ENCODE measurements at regions not wholly inside any gene's neighbourhood (a gene's known extent, or its start where the extent isn't known, plus 50 kb on each side); places are given as distances from the start of the nearest gene placed in this dataset.
"Not testable (repeated sequence)": the region's sequence is repeated elsewhere in the genome, so short reads cannot be mapped to it uniquely, and the experiment has no call there.

- H3K27me3 ChIP-seq (ENCODE audit: control insufficient read depth, insufficient read depth, low read length); DNase-seq; H3K4me3 ChIP-seq (ENCODE audit: low read length); H3K36me3 ChIP-seq (ENCODE audit: control insufficient read depth, insufficient read depth, low read length); H3K9me3 ChIP-seq (ENCODE audit: control insufficient read depth, low read depth, low read length); H3K27ac ChIP-seq (ENCODE audit: low read length); H3K4me1 ChIP-seq (ENCODE audit: control insufficient read depth, insufficient read depth, low read length): not testable (repeated sequence)
- no CpG with 5 or more reads among the region's 1 CpG for WGBS (ENCODE audit: insufficient coverage, low lambda C conversion rate)
Measured at GRCh38 chr19:23984911-23985310, 70.2 kb downstream of the ZNF726 start.

GRCh38 chr19:23986623-23987022, 71.9 kb downstream of the ZNF726 start:
- no peak overlapping the region for H3K27ac ChIP-seq (ENCODE audit: low read length)
- H3K4me1 ChIP-seq (ENCODE audit: control insufficient read depth, insufficient read depth, low read length) = no peaks in the 10 kb centered on the region
- H3K9me3 ChIP-seq (ENCODE audit: control insufficient read depth, low read depth, low read length) = no peaks in the 10 kb centered on the region
- WGBS (ENCODE audit: insufficient coverage, low lambda C conversion rate) = no CpG with 5 or more reads among the region's 1 CpG
- H3K4me3 ChIP-seq (ENCODE audit: low read length) = no peak overlapping the region
- no peak for DNase-seq
- no peaks in the 10 kb centered on the region for H3K27me3 ChIP-seq (ENCODE audit: control insufficient read depth, insufficient read depth, low read length)
- no peaks in the 10 kb centered on the region for H3K36me3 ChIP-seq (ENCODE audit: control insufficient read depth, insufficient read depth, low read length)

DNA sequence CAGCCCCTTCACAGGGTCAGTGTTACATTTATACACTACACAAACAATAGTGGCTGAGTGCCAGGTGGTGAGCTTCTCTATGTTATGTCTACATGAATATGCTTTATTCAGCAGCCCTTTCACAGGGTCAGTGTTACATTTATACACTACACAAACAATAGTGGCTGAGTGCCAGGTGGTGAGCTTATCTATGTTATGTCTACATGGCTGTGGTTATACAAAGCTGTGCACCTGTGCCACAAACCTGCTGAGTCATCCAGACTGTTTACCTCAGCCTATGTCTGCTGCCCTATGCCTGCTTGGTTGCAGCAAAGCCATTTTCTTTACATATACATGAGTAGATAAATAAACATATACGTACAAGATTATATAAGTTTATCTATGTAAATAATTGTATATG, 76.5 kb downstream of the ZNF726 start:
- Histone ChIP-seq H3K4me3 (ENCODE audit: low read length) (no peak overlapping the region), H3K27me3 (ENCODE audit: control insufficient read depth, insufficient read depth, low read length) (no peaks in the 10 kb centered on the region), H3K4me1 (ENCODE audit: control insufficient read depth, insufficient read depth, low read length) (no peaks in the 10 kb centered on the region), H3K36me3 (ENCODE audit: control insufficient read depth, insufficient read depth, low read length) (no peaks in the 10 kb centered on the region), H3K27ac (ENCODE audit: low read length) (no peak overlapping the region), H3K9me3 (ENCODE audit: control insufficient read depth, low read depth, low read length) (no peaks in the 10 kb centered on the region)
- DNase-seq = peak; percentile 3 to 12
- 60% methylated on average over 1 of the region's 1 CpG for WGBS (ENCODE audit: insufficient coverage, low lambda C conversion rate)

- DNase-seq = no peak
- no peaks in the 10 kb centered on the region for H3K9me3 ChIP-seq (ENCODE audit: control insufficient read depth, low read depth, low read length)
- no peaks in the 10 kb centered on the region for H3K36me3 ChIP-seq (ENCODE audit: control insufficient read depth, insufficient read depth, low read length)
- H3K27me3 ChIP-seq (ENCODE audit: control insufficient read depth, insufficient read depth, low read length) = no peaks in the 10 kb centered on the region
- 55% methylated on average over 2 of the region's 3 CpGs for WGBS (ENCODE audit: insufficient coverage, low lambda C conversion rate)
- no peaks in the 10 kb centered on the region for H3K4me1 ChIP-seq (ENCODE audit: control insufficient read depth, insufficient read depth, low read length)
- H3K27ac ChIP-seq (ENCODE audit: low read length) = no peak overlapping the region
- no peak overlapping the region for H3K4me3 ChIP-seq (ENCODE audit: low read length)
Measured at GRCh38 chr19:23992348-23992747, 77.7 kb downstream of the ZNF726 start.

GRCh38 chr19:23993440-23993839, 78.8 kb downstream of the ZNF726 start:
- no peaks in the 10 kb centered on the region for H3K9me3 ChIP-seq (ENCODE audit: control insufficient read depth, low read depth, low read length)
- H3K4me3 ChIP-seq (ENCODE audit: low read length) = no peak overlapping the region
- H3K4me1 ChIP-seq (ENCODE audit: control insufficient read depth, insufficient read depth, low read length) = no peaks in the 10 kb centered on the region
- no peaks in the 10 kb centered on the region for H3K36me3 ChIP-seq (ENCODE audit: control insufficient read depth, insufficient read depth, low read length)
- H3K27me3 ChIP-seq (ENCODE audit: control insufficient read depth, insufficient read depth, low read length) = no peaks in the 10 kb centered on the region
- H3K27ac ChIP-seq (ENCODE audit: low read length) = no peak overlapping the region
- no CpG with 5 or more reads among the region's 2 CpGs for WGBS (ENCODE audit: insufficient coverage, low lambda C conversion rate)
- DNase-seq = no peak

GRCh38 chr19:23996549-23996948, 81.9 kb downstream of the ZNF726 start:
- Histone ChIP-seq H3K4me3 (ENCODE audit: low read length) (no peak overlapping the region), H3K4me1 (ENCODE audit: control insufficient read depth, insufficient read depth, low read length) (no peaks in the 10 kb centered on the region), H3K27ac (ENCODE audit: low read length) (no peak overlapping the region), H3K27me3 (ENCODE audit: control insufficient read depth, insufficient read depth, low read length) (no peaks in the 10 kb centered on the region), H3K9me3 (ENCODE audit: control insufficient read depth, low read depth, low read length) (no peaks in the 10 kb centered on the region), H3K36me3 (ENCODE audit: control insufficient read depth, insufficient read depth, low read length) (no peaks in the 10 kb centered on the region)
- no CpG with 5 or more reads among the region's 7 CpGs for WGBS (ENCODE audit: insufficient coverage, low lambda C conversion rate)
- DNase-seq = no peak

DNA sequence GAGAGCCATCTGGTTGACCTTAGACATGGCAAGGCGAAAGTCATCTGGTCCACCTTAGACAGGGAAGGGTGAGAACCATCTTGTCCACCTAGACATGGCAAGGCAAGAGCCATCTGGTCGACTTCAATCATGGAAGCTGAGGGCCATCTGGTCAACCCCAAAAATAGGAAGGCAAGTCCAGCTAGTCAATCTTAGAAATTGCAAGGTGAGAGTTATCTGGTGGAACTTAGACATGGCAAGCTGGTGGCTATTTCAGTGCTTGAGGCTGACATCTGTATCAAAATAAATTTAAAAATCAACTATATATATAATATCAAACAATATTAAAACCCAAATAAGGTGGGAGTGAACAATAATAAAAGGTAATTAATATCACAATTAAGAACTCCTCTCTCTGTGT, 83.9 kb downstream of the ZNF726 start:
- Histone ChIP-seq H3K9me3 (ENCODE audit: control insufficient read depth, low read depth, low read length) (peaks cover 18% of the 10 kb centered on the region), H3K4me3 (ENCODE audit: low read length) (no peak overlapping the region), H3K36me3 (ENCODE audit: control insufficient read depth, insufficient read depth, low read length) (no peaks in the 10 kb centered on the region), H3K4me1 (ENCODE audit: control insufficient read depth, insufficient read depth, low read length) (no peaks in the 10 kb centered on the region), H3K27me3 (ENCODE audit: control insufficient read depth, insufficient read depth, low read length) (no peaks in the 10 kb centered on the region), H3K27ac (ENCODE audit: low read length) (no peak overlapping the region)
- WGBS (ENCODE audit: insufficient coverage, low lambda C conversion rate) = no CpG with 5 or more reads among the region's 2 CpGs
- no peak for DNase-seq

- no peaks in the 10 kb centered on the region for H3K27me3 ChIP-seq (ENCODE audit: control insufficient read depth, insufficient read depth, low read length)
- no peak overlapping the region for H3K4me3 ChIP-seq (ENCODE audit: low read length)
- H3K4me1 ChIP-seq (ENCODE audit: control insufficient read depth, insufficient read depth, low read length) = no peaks in the 10 kb centered on the region
- DNase-seq = no peak
- H3K36me3 ChIP-seq (ENCODE audit: control insufficient read depth, insufficient read depth, low read length) = no peaks in the 10 kb centered on the region
- WGBS (ENCODE audit: insufficient coverage, low lambda C conversion rate) = no CpG with 5 or more reads among the region's 9 CpGs
- peaks cover 24% of the 10 kb centered on the region for H3K9me3 ChIP-seq (ENCODE audit: control insufficient read depth, low read depth, low read length)
- H3K27ac ChIP-seq (ENCODE audit: low read length) = no peak overlapping the region
Measured at GRCh38 chr19:23999821-24000610, 85.3 kb downstream of the ZNF726 start.

GRCh38 chr19:24000656-24001055, 86.0 kb downstream of the ZNF726 start:
- Histone ChIP-seq H3K36me3 (ENCODE audit: control insufficient read depth, insufficient read depth, low read length) (no peaks in the 10 kb centered on the region), H3K4me3 (ENCODE audit: low read length) (no peak overlapping the region), H3K9me3 (ENCODE audit: control insufficient read depth, low read depth, low read length) (peaks cover 24% of the 10 kb centered on the region), H3K27me3 (ENCODE audit: control insufficient read depth, insufficient read depth, low read length) (no peaks in the 10 kb centered on the region), H3K27ac (ENCODE audit: low read length) (no peak overlapping the region), H3K4me1 (ENCODE audit: control insufficient read depth, insufficient read depth, low read length) (no peaks in the 10 kb centered on the region)
- WGBS (ENCODE audit: insufficient coverage, low lambda C conversion rate) = no CpG with 5 or more reads among the region's 2 CpGs
- DNase-seq = no peak

GRCh38 chr19:24002256-24002945, 84.6 kb upstream of the ZNF254 start:
- no peaks in the 10 kb centered on the region for H3K36me3 ChIP-seq (ENCODE audit: control insufficient read depth, insufficient read depth, low read length)
- no CpG with 5 or more reads among the region's 32 CpGs for WGBS (ENCODE audit: insufficient coverage, low lambda C conversion rate)

DNA sequence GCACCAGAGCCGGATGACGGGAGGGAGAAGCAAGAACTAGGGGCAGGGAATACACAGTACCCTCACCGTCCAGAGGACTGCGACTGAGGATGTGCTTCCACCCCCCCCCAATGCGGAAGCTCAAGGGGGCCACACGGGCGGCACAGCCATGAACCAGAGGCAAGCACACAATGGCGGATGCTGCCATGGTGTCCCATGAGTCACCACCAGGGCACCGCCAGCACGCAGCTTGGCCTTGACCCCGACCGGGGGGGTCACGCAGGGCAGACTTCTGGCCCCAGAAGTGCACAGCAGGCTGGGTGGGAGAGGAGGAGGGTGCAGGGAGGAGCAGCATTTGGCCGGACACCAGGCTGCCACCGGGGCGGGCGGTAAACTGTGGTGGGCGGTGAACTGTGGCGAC, 83.5 kb upstream of the ZNF254 start:
- no CpG with 5 or more reads among the region's 19 CpGs for WGBS (ENCODE audit: insufficient coverage, low lambda C conversion rate)
- H3K27me3 ChIP-seq (ENCODE audit: control insufficient read depth, insufficient read depth, low read length) = no peaks in the 10 kb centered on the region
- no peaks in the 10 kb centered on the region for H3K4me1 ChIP-seq (ENCODE audit: control insufficient read depth, insufficient read depth, low read length)
- no peak for DNase-seq
- no peak overlapping the region for H3K4me3 ChIP-seq (ENCODE audit: low read length)
- H3K27ac ChIP-seq (ENCODE audit: low read length) = no peak overlapping the region
- peaks cover 24% of the 10 kb centered on the region for H3K9me3 ChIP-seq (ENCODE audit: control insufficient read depth, low read depth, low read length)
- H3K36me3 ChIP-seq (ENCODE audit: control insufficient read depth, insufficient read depth, low read length) = no peaks in the 10 kb centered on the region

More at GRCh38 chr19:24002256-24002945, 84.6 kb upstream of the ZNF254 start:
- Histone ChIP-seq H3K27me3 (ENCODE audit: control insufficient read depth, insufficient read depth, low read length) (no peaks in the 10 kb centered on the region), H3K27ac (ENCODE audit: low read length) (no peak overlapping the region), H3K9me3 (ENCODE audit: control insufficient read depth, low read depth, low read length) (peaks cover 24% of the 10 kb centered on the region), H3K4me3 (ENCODE audit: low read length) (no peak overlapping the region), H3K4me1 (ENCODE audit: control insufficient read depth, insufficient read depth, low read length) (no peaks in the 10 kb centered on the region)
- DNase-seq = no peak
